ENCODE measurements at regions not wholly inside any gene's neighbourhood (a gene's known extent, or its start where the extent isn't known, plus 50 kb on each side); places are given as distances from the start of the nearest gene placed in this dataset.
"Not testable (repeated sequence)": the region's sequence is repeated elsewhere in the genome, so short reads cannot be mapped to it uniquely, and the experiment has no call there.

DNA sequence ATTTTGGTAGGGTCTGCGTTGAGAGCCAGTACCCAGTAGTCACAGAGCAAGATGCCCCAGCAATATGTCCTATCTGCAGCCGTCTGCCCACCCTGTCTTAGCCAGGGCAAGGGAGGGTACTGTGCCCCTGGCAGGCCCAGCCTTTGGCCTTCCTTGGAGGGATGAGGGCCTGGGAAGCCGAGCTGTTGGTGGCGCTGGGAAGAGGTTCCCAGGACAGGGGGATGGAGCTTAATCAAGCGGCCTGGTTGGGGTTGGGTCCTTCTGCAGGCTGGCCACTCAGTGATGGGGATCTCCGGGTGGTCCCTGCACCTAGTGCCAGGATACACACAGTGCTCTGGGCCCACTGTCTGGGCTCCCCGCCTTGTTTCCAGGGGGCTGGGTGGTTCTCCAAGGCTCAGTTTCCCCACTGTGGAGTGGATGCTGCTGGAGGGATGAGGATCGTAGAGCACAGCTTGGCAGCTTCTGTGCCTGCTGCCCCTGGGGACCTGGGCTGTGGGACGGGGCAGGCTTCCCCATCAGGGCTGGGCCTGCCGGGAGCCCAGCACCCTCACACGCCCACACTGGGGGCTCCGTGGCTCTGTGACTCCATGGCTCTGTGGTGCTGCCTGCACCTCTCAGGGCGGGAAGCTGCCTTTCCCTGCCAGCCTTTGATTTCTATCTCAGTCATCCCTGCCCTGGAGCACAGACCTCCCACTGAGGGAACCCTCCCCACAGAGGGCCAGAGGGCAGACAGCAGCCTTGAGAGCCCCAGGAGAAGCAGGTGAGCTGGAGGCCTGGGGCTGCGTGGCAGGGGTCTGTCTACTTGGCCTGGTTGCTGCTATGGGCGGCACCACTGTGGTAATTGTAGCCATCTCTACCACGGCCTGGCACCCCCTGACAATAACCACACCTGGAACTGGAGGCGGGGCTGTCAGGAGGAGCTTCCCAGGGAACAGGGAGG is 357.0 kb downstream of the TMEM121 start:
- DNase-seq: no peak

DNA sequence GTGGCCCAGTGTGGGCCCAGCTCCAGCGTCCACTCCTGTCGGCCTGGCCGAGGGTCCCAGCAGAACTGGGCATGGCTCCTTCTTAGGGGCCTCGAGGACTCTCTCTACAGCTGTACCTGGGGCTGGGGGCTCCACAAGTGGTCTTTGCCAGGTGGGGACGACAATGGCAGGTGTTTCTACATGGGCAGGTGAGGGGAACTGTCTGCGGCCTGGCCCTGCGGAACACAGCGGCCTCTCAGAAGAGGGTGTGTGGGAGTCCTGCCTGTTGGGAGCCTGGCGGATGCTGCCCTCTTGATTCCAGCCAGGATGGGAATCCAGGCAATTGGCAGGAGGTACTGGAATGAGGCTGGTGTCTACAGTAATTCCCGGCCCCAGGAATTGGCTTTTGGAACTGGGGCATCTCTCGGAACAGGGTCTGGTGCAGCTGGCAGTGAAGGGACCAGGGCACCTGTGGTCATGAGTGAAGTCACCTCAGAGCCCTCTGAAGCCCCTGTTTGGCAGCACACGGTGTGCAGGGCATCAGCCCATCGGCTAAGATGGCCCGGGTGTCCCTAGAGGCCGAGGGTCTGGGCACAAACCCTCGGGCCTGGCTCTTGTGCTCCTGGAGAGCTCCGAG is 357.9 kb downstream of the TMEM121 start:
- not testable (repeated sequence) for DNase-seq

DNA sequence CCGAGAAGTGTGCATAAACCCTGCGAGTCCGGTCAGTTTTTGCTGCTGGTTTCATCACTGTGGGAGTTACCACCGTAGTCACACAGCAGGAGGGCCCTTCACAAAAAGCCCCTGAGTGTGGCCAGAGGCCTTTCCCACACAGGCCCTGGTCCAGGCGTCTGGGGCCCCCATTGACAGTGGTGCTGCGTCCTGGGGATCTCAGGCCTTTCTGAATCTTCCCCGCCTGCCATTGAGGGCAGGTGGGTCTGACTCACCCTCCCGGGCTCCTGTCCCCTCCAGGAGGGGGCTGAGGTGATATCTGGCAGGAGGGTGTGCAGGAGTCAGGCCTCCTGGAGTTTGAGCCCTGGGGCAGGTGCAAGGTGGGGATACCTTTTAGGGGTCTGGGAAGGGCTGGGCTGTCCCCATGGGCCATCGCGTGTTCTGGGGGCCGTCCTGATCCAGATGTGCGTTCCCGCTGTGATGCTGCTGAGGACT is 358.5 kb downstream of the TMEM121 start:
- DNase-seq: no peak

DNA sequence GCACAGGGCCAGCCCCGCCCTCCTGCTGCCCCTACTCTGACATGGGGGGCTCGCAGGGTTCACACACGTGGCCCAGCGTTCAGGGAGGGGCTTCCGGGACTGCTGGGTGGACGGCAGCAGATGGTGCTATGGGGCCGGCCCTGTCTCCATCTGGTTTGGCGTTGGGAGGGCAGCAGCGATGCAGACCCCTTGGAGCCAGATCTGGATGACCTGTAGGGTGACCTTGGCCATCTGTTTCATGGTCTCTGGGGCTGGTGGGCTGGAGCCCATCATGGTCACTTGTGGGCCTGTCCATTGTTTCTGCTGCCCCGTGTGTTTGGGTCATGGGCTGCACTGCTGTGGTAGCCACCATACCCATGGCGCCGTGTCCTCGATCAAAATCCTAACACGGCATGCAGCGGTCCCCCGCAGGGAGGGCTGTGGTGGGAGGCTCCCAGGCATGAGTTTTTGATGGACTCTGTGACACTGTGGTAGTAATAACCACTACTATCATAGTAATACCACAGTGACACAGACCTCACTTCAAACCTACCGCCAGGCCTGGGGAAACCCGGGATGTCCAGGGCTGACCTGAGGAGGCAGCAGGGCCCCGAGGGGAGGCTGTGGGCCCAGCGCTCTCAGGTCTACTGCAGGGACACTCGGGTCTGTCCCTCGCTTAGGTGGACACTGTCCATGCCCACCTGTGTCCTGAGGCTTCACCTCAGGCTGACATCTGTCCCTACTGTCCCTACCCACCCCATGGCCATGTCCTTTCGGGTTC is 359.4 kb downstream of the TMEM121 start:
- no peak for DNase-seq

DNA sequence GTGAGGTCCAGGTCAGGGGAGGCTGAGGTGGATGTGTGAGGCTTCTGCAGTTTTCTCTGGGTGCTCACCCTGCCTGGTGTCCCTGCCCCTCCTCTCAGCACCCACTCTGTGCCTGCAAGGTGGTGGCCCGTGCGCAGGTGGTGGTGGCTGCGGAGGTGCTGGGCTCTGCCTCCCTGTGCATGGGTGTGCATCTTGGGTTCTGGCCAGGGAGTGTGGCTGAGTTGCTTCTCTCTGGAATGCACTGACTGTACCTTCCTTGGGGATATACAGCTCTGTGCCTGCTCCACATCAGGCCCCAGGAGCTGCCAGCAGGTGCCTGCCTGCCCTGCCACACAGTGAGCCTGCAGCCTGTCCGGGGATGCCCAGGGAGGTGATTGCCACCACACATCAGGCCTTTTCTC is 360.4 kb downstream of the TMEM121 start:
- not testable (repeated sequence) for DNase-seq

DNA sequence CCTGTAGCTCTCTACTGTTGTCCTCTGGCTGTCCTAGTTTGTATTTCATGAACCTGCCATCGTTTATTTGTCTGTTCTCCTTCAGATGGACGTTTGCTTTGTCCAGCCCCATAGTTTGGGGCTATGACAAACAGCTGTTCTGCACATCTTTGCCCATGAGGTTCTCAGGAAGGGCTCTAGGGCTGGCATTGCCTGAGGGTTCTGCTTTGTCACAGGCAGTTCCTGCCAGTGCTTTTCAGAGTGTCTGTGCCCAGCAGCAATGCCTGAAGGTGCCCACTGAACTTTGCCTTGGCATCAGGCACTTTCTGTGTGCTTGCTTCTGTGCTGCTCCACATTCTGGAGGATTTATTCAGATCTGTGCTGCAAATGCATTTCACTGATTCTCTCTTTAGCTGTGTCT is 361.3 kb downstream of the TMEM121 start:
- no peak for DNase-seq

DNA sequence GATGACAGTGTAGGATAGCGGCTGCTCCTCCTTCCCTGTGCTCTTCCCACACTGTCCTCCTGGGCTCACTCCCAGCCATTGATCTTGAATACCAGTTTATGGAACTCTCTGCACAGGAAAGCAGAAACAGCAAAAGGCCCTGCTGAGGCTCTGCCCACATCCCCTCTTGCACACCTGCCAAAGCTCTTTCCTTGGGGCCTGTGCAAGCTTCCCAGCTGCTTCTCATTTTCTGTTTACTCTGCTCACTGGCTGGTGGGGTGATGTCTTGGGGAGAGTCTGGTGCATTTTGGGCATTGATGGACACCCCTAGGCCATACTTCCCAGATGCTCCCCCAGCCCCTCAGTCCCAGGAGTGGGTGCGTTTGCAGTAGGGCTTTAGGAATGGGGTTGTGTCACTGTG is 361.8 kb downstream of the TMEM121 start:
- DNase-seq: no peak

DNA sequence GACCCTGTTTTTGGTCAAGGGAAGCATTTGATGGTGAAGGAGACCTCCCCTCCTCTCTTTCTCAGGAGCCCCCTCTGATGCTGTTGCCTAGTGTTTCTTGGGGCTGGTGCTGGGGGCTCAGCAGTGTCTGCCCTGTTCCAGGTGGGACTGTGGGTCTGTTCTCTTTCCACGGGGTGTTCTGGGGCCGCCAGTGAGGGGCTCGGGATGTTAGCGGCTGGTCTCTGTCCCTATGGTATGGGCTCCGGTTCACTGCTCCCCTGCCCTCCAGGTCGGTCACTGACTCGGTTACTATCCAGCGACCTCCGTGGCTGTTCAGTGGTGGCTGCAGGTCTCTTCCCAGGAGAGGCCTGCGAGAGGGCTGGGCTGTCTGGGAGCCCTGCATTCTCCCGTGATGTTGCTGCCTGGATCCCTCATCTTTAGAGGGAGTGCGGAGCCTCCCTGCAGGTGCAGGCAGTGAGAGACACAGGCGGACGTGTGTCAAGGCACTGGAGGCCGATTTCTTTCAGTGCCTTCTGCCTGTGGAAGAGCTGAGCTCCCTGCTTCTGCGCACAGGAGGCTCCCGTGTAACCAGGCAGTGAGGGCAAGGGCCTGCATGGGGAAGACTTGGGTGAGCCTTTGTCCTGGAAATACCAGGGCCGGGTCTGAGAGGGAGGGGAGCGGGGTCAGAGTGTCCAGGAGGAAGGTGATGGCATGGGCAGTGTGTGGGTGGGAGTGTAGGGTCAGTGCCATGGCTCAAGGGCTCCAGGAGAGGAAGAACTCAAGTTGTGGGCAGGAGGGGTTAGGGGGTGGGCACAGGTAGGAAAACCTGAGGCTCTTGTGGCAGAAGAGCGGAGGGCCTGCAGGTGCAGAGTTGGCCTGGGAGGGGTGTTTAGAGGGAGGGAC is 362.6 kb downstream of the TMEM121 start:
- DNase-seq: no peak

DNA sequence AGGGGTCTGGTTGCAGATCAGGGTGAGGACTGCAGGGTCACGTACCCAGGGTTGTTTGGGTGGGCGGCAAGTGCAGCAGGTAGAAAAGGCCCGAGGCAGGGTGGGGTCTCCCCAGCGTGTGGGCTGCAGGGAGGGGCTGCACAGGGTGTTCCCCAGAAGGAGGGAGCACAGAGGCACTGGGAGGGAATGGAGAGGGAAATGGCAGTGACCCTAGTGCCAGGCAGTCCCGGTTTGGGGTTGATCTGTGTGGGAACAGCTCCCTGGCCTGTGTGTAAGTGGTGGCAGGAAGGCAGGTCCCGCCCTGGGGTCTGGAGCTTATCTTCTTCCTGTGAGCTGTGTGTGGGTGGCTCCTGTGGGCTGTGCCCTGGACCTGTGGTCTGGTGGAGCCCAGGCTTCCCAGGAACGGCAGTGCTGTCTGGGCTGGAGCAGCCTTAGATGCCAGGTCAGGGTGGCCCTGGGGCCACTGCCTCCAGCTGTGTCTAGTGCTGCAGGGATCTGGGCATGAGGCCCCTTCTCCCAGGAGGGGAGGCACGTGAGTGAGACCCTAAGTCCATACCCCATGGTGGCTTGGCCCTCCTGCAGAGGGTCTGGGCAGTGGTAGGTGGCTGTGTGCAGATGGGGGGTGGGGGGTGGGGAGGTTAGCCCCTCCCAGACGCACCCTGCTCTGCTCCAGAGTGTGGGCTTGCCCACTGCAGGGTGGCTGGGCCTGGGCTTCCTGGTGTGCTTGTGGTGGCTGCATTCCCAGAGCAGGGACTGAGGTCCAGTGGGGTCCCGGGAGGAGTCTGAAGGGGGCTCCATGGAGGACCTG is 363.5 kb downstream of the TMEM121 start:
- DNase-seq: no peak

DNA sequence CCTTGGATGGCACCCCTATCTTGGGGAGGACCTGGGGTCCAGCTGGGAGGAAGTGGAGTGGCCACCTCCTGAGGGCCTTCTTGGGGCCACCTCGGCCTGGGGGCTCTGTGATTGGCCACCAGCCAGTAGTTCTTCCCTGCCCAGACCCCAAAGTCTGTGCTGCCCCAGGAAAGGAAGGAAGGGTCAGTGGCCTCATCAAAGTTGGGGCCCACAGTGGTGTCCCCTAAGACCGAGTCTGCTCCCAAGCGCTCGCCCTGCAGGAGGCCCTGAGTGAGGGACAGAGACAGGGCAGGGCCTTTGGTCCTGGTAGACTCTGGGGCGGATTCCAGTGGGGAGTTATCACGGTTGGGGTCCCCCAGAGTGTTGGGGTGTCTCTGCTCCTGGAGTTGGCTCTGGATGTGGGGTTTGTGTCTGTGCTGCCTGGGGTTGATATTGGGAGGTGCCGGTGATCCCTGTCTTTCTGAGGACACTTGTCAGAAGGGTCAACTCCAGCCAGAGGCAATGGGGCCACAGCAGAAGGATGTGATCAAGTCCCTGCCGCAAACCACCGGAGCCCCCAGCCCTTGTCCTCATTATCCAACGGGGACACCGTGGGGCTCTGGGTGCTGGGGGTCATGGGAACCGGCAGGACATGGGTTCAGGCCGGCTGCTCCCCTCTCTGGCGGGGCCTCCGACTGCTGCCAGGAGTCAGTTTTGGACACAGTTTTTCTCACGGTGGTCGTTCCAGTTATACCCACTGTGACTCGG is 364.3 kb downstream of the TMEM121 start:
- no peak for DNase-seq

DNA sequence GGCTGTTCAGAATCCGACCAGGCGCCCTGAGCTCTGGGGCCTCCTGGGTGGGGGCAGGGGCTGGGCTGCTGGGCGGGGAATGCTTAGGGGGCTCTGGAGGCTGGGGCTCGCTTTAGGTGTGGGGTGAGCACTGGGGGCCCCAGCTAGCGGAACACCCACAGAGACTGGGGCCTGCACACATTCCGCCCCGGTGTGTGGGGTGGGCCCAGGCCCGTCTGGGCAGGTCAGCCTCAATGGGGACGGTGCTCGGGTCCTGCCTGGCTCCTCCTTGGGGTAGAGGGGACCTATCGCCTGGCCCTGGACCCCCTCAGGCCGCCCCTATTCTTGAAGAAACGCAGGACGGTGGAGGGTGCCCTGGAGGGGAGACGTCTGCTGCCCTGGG is 364.8 kb downstream of the TMEM121 start:
- DNase-seq: no peak

DNA sequence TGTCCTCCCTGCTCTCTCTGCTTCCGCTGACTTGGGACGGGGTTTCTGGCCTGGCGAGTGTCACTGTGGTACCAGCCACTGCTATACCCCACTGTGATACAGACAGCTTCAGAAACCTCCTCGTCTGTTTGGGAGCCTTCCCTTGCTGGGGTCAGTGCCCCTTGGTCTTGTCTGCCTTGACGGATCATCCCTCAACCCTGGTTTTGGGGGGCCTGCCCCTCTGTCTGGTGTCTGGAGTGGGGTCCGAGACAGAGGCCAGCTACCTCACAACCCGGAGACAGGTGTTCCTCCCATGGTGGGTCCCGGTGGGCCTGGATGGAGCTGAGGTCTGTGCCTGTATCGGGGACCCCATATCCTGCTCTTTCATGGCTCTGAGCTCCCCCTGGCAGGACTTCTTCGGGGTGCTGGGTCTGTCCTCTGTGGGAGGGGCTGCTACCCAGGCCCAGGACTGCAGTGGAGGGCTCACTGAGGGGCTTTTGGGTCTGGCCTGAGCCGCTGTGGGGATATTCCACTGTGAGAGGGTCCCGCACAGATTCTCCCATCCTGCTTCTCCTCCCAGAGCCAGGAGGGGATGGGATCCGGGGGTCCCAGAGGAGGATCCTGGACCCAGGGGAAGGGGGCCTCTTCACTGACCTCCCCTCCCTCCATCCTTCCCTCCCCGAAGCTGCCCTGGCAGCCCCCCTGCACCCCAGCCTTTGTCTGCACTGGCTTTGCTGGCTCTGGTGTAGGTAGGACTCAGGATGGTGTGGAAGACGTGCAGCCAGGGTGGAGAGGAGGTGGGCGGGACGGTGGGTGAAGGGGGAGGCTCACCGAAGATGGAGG is 365.5 kb downstream of the TMEM121 start:
- no peak for DNase-seq

DNA sequence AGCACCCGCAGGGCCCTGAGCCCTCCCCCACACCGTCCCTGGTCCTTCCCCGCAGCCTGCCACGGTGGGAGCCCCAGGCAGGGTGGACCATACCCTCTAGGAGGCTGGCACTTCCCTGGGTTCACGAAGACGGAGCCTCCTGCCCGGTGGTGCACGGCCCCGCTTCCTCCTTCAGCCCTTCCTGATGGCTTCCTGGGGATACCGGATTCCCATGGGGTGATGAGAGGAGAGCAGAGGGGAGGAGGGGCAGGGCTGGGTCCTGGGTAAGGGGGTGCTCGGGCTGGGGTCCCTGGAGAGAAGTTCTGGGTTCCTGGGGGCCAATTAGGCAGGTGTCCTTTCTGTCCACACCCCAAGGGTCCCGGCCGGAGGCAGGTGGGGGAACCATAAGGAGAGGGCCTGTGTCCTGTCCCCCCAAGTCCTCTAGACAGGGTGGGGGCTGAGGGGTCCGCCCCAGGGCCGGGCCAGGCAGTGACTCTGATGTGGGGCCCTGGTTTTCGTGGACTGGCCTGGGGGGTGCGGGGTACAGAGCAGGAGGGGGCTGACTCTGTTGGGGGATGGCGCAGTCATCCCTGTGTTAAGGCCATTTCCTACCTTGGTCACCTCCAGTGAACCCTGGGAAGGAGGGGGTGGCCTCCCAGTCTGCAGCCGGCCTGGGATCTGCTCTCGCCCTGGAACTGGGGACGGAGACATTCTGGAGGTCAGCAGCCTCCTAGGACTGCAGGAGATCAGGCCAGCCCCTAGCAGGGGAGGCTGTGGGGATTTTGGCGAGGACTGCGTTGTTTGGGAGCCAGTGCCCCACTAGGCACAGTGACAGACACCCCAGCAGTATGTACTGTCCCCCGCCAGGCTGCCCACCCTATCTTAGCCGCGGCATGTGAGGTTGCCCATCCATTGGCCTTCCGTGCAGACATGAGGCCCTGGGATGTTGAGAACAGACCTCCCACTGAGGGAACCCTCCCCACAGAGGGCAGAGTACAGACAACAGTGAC is 366.4 kb downstream of the TMEM121 start:
- not testable (repeated sequence) for DNase-seq

DNA sequence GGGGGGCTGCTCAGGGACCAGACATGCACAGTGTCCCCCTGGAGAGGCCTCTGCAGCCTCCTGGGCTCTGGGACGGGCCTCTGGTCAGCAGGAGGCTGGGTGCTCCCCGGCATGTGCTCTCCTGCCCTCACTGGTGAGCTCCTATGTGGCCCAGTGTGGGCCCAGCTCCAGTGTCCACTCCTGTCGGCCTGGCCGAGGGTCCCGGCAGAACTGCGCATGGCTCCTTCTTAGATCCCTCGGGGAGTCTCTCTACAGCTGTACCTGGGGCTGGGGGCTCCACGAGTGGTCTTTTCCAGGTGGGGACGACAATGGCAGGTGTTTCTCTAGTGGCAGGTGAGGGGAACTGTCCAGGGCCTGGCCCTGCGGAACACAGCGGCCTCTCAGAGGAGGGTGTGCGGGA is 367.3 kb downstream of the TMEM121 start:
- not testable (repeated sequence) for DNase-seq

DNA sequence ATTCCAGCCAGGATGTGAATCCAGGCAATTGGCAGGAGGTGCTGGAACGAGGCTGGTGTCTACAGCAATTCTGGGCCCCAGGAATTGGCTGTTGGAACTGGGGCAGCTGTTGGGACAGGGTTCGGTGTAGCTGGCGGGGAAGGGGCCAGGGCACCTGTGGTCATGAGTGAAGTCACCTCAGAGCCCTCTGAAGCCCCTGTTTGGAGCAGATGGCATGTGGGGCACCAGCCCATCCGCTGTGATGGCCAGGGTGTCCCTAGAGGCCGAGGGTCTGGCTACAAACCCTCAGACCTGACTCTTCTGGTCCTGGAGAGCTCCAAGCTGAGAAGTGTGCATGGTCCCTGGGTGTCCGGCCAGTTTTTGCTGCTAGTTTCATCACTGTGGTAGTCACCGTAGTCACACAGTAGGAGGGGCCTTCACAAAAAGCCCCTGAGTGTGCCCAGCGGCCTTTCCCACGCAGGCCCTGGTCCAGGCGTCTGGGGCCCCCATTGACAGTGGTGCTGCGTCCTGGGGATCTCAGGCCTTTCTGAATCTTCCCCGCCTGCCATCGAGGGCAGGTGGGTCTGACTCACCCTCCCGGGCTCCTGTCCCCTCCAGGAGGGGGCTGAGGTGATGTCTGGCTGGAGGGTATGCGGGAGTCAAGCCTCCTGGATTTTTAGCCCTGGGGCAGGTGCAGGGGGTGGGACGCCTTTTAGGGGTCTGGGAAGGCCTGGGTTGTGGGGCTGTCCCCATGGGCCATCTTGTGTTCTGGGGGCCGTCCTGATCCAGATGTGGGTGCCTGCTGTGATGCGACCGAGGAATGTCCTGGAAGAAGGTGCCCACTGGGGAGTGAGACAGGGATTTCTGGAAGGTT is 368.0 kb downstream of the TMEM121 start:
- DNase-seq: no peak

DNA sequence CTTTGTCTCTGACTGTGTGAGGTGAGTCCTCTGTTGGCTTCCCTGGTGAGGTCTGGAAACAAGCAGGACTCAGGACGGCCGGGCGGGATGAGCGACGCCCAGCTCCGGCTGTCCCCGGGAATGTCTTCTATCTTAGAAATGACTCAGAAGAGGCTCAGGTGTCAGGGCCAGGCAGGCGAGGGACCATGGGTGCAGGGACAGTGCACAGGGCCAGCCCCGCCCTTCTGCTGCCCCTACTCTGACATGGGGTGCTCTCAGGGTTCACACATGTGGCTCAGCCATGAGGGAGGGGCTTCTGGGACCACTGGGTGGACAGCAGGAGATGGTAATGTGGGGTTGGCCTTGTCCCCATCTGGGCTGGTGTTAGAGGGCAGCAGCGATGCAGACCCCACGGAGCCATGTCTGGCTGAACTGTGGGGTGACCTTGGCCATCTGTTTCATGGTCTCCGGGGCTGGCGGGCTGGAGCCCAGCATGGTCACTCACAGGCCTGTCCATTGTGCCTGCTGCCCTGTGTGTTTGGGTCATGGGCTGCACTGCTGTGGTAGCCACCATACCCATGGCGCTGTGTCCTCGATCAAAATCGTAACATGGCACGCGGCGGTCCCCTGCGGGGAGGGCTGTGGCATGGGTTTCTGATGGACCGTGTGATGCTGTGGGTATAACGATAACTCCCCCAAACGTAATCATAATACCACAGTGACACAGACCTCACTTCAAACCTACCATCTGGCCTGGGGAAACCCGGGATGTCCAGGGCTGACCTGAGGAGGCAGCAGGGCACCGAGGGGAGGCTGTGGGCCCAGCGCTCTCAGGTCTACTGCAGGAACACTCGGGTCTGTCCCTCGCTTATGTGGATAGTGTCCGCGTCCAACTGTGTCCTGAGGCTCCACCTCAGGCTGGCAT is 368.8 kb downstream of the TMEM121 start:
- no peak for DNase-seq

DNA sequence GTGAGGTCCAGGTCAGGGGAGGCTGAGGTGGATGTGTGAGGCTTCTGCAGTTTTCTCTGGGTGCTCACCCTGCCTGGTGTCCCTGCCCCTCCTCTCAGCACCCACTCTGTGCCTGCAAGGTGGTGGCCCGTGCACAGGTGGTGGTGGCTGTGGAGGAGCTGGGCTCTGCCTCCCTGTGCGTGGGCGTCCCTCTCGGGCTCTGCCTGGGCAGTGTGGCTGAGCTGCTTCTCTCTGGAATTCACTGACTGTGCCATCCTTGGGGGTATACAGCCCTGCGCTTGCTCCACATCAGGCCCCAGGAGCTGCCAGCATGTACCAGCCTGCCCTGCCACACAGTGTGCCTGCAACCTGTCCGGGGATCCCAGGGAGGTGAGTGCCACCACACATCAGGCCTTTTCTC is 369.8 kb downstream of the TMEM121 start:
- DNase-seq: not testable (repeated sequence)
